ENCODE measurements at regions not wholly inside any gene's neighbourhood (a gene's known extent, or its start where the extent isn't known, plus 50 kb on each side); places are given as distances from the start of the nearest gene placed in this dataset.

- H3K4me1 ChIP-seq (ENCODE audit: insufficient read depth, low read length), result no peaks in the 10 kb centered on the region
- H3K4me1 Mint-ChIP-seq, result no peaks in the 10 kb centered on the region
- TF ChIP-seq CTCF (conservative IDR thresholded peaks at IDR 0.05), result no peak
These were observed 548.4 kb upstream of the FSHR start for GRCh38 chr2:49702740-49703139.

More at GRCh38 chr2:49702740-49703139, 548.4 kb upstream of the FSHR start:
- Histone ChIP-seq H2AK5ac (ENCODE audit: insufficient read length, low read length) (no peak overlapping the region), H3K23ac (ENCODE audit: insufficient read length, low read depth, low read length) (no peak overlapping the region), H3K18ac (ENCODE audit: insufficient read length, low read depth, low read length) (no peak overlapping the region), H3K14ac (ENCODE audit: insufficient read depth, low read length) (no peak overlapping the region), H3K79me2 (ENCODE audit: insufficient read depth, low read length) (no peaks in the 10 kb centered on the region), H4K5ac (ENCODE audit: insufficient read length, low read depth, low read length) (no peak overlapping the region), H2BK5ac (ENCODE audit: insufficient read length, low read length) (no peak overlapping the region), H4K20me1 (ENCODE audit: control insufficient read depth, insufficient read depth, insufficient read length) (no peaks in the 10 kb centered on the region), H2BK12ac (ENCODE audit: insufficient read length, low read depth, low read length) (no peak overlapping the region), H2AFZ (ENCODE audit: low read length) (no peak overlapping the region), H3K79me1 (ENCODE audit: insufficient read depth, low read depth, low read length, poor library complexity, severe bottlenecking) (no peaks in the 10 kb centered on the region), H3K27ac (ENCODE audit: insufficient read length, low read depth, low read length) (no peak overlapping the region), H3K23me2 (ENCODE audit: insufficient read length, low read depth, low read length, poor library complexity, severe bottlenecking) (no peaks in the 10 kb centered on the region), H3K56ac (ENCODE audit: insufficient read length, low read depth, low read length) (no peak overlapping the region), H3K4ac (ENCODE audit: low read depth, low read length) (no peak overlapping the region), H2BK15ac (ENCODE audit: low read depth, low read length) (no peak overlapping the region), H3K27me3 (ENCODE audit: insufficient read depth, low read length) (no peaks in the 10 kb centered on the region), H2BK20ac (ENCODE audit: low read depth, low read length, poor library complexity, severe bottlenecking) (no peak overlapping the region), H3K9ac (ENCODE audit: extremely low read depth, insufficient read length, low read length) (no peak overlapping the region), H3T11ph (ENCODE audit: low read length) (no peak overlapping the region), H4K8ac (replicated peaks; ENCODE audit: insufficient read length, low read depth, low read length) (no peak overlapping the region), H3K4me2 (ENCODE audit: insufficient read depth, insufficient read length, low read length) (no peak overlapping the region), H3K9me3 (ENCODE audit: control insufficient read depth, low read depth, low read length) (no peaks in the 10 kb centered on the region), H4K91ac (ENCODE audit: insufficient read length, low read depth, low read length) (no peak overlapping the region), H2BK120ac (ENCODE audit: low read depth, low read length, poor library complexity, severe bottlenecking) (no peak overlapping the region)
- no peak overlapping the region for H3K27ac Mint-ChIP-seq
- no CpG with 5 or more reads among the region's 3 CpGs for WGBS (ENCODE audit: extremely low coverage, insufficient read length, low lambda C conversion rate)
- H3K27me3 Mint-ChIP-seq (ENCODE audit: low read depth), result no peaks in the 10 kb centered on the region
- no peak for DNase-seq
- no peak overlapping the region for H3K4me3 Mint-ChIP-seq
- no peaks in the 10 kb centered on the region for H3K36me3 Mint-ChIP-seq (ENCODE audit: insufficient read depth in 1 of 3, low read depth in 3 of 3)
- no peaks in the 10 kb centered on the region for H3K9me3 Mint-ChIP-seq
